MCF 10A (cell line): ENCODE measurements at regions not wholly inside any gene's neighbourhood (a gene's known extent, or its start where the extent isn't known, plus 50 kb on each side); places are given as distances from the start of the nearest gene placed in this dataset.

Experiments
- BruUV-seq: library from RNA; stranded (reverse); fragments of 400-500 nt; replicated peaks from 2 replicates; lab custom pipeline; 2021; lab: Mats Ljungman, UMichigan
- CTCF ChIA-PET: fragments of 300-600 bp; sonication (Branson Sonifier 250); formaldehyde crosslinking; extraction: SDS; loops from one replicate; lab custom pipeline; 2021; ENCODE audit warnings: antibody characterized with exemption, inconsistent platforms; lab: Yijun Ruan, JAX
- POLR2A ChIA-PET: fragments of 300-600, 350-650 bp; sonication (Branson Sonifier 250); formaldehyde crosslinking; extraction: SDS; loops from one replicate; lab custom pipeline; 2020; ENCODE audit warnings: antibody characterized with exemption, inconsistent platforms; lab: Yijun Ruan, JAX
- DNase-seq: peaks from one replicate; pipeline ENCODE4 v3.0.0-alpha.2; 2018; ENCODE audit not compliant: unreplicated experiment
- H3K27ac Mint-ChIP-seq: one replicate; pipeline ENCODE4 v1.8.0; 2022; ENCODE audit warnings: mild to moderate bottlenecking, low read depth, mixed read lengths; ENCODE audit not compliant: unreplicated experiment
- H3K27me3 Mint-ChIP-seq: one replicate; pipeline ENCODE4 v1.8.0; 2022; ENCODE audit warnings: mixed read lengths; ENCODE audit not compliant: insufficient read depth, unreplicated experiment
- H3K36me3 Mint-ChIP-seq: one replicate; pipeline ENCODE4 v1.8.0; 2022; ENCODE audit warnings: mild to moderate bottlenecking, moderate library complexity, mixed read lengths; ENCODE audit not compliant: insufficient read depth, unreplicated experiment
- H3K4me1 Mint-ChIP-seq: one replicate; pipeline ENCODE4 v1.8.0; 2022; ENCODE audit warnings: mixed read lengths; ENCODE audit not compliant: insufficient read depth, unreplicated experiment
- H3K4me3 Mint-ChIP-seq: one replicate; pipeline ENCODE4 v1.8.0; 2022; ENCODE audit warnings: mild to moderate bottlenecking, moderate library complexity, mixed read lengths; ENCODE audit not compliant: unreplicated experiment
- H3K9me3 Mint-ChIP-seq: one replicate; pipeline ENCODE4 v1.8.0; 2022; ENCODE audit warnings: mixed read lengths; ENCODE audit not compliant: unreplicated experiment
- intact Hi-C: fragments of 100-400 bp; cut with micrococcal nuclease; formaldehyde crosslinking; loops from 2 replicates; pipeline ENCODE4 v1.14.1; 2022
- TF ChIP-seq, protein P1 (sequence below): fragments of 200-600 bp; IDR thresholded peaks from one replicate; pipeline ENCODE4 v1.8.0; 2022; ENCODE audit warnings: antibody characterized with exemption, mild to moderate bottlenecking; ENCODE audit not compliant: unreplicated experiment

GRCh38 chr2:208638059-208638458 lies 231.5 kb downstream of the PTH2R start:
- Mint-ChIP-seq H3K36me3 (no peaks in the 10 kb centered on the region), H3K4me1 (no peaks in the 10 kb centered on the region), H3K9me3 (no peaks in the 10 kb centered on the region), H3K27ac (no peak overlapping the region), H3K4me3 (no peak overlapping the region), H3K27me3 (no peaks in the 10 kb centered on the region)
- TF ChIP-seq, protein P1, sequence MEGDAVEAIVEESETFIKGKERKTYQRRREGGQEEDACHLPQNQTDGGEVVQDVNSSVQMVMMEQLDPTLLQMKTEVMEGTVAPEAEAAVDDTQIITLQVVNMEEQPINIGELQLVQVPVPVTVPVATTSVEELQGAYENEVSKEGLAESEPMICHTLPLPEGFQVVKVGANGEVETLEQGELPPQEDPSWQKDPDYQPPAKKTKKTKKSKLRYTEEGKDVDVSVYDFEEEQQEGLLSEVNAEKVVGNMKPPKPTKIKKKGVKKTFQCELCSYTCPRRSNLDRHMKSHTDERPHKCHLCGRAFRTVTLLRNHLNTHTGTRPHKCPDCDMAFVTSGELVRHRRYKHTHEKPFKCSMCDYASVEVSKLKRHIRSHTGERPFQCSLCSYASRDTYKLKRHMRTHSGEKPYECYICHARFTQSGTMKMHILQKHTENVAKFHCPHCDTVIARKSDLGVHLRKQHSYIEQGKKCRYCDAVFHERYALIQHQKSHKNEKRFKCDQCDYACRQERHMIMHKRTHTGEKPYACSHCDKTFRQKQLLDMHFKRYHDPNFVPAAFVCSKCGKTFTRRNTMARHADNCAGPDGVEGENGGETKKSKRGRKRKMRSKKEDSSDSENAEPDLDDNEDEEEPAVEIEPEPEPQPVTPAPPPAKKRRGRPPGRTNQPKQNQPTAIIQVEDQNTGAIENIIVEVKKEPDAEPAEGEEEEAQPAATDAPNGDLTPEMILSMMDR = no peak
- CTCF ChIA-PET = interaction anchor here (0.7 kb wide), 1 partner anchor 942 kb away, joined by 3 read pairs; no protein-coding TSS in a partner anchor
- BruUV-seq = no TSS peak
- DNase-seq = peak; percentile 18
- intact Hi-C loops = no loop called here
- POLR2A ChIA-PET = no interaction called here

GRCh38 chr2:208642125-208642779 lies 235.7 kb downstream of the PTH2R start:
- no TSS peak for BruUV-seq
- Mint-ChIP-seq H3K4me3 (no peak overlapping the region), H3K27me3 (no peaks in the 10 kb centered on the region), H3K4me1 (no peaks in the 10 kb centered on the region), H3K36me3 (no peaks in the 10 kb centered on the region), H3K9me3 (no peaks in the 10 kb centered on the region), H3K27ac (no peak overlapping the region)
- intact Hi-C loops = no loop called here
- CTCF ChIA-PET = no interaction called here
- TF ChIP-seq, protein P1 = no peak
- DNase-seq = no peak
- POLR2A ChIA-PET = no interaction called here

GRCh38 chr2:208643145-208643544 lies 236.6 kb downstream of the PTH2R start:
- BruUV-seq = no TSS peak
- H3K9me3 Mint-ChIP-seq = no peaks in the 10 kb centered on the region
- no peaks in the 10 kb centered on the region for H3K36me3 Mint-ChIP-seq

GRCh38 chr2:208645226-208645625 lies 238.6 kb downstream of the PTH2R start:
- ChIA-PET POLR2A (no interaction called here), CTCF (interaction anchor here (0.6 kb wide), 1 partner anchor 129 kb away, joined by 4 read pairs; no protein-coding TSS in a partner anchor)
- H3K9me3 Mint-ChIP-seq = no peaks in the 10 kb centered on the region
- TF ChIP-seq, protein P1 = no peak
- no peak overlapping the region for H3K27ac Mint-ChIP-seq
- BruUV-seq = no TSS peak
- H3K36me3 Mint-ChIP-seq = no peaks in the 10 kb centered on the region
- no peaks in the 10 kb centered on the region for H3K27me3 Mint-ChIP-seq
- DNase-seq = no peak
- no peak overlapping the region for H3K4me3 Mint-ChIP-seq
- intact Hi-C loops = no loop called here
- no peaks in the 10 kb centered on the region for H3K4me1 Mint-ChIP-seq

More at GRCh38 chr2:208643145-208643544, 236.6 kb downstream of the PTH2R start:
- TF ChIP-seq, protein P1 = no peak
- intact Hi-C loops = no loop called here
- H3K4me3 Mint-ChIP-seq = no peak overlapping the region
- CTCF ChIA-PET = no interaction called here
- H3K4me1 Mint-ChIP-seq = no peaks in the 10 kb centered on the region
- no peak overlapping the region for H3K27ac Mint-ChIP-seq
- no peaks in the 10 kb centered on the region for H3K27me3 Mint-ChIP-seq
- POLR2A ChIA-PET = no interaction called here
- no peak for DNase-seq
